Posterior cingulate gyrus (tissue), 11 donors: ENCODE measurements at regions not wholly inside any gene's neighbourhood (a gene's known extent, or its start where the extent isn't known, plus 50 kb on each side); places are given as distances from the start of the nearest gene placed in this dataset.
"Not testable (repeated sequence)": the region's sequence is repeated elsewhere in the genome, so short reads cannot be mapped to it uniquely, and the experiment has no call there.

ENCODE experiments used
- DNase-seq, 10 donors: peaks; one replicate each; pipeline versions ENCODE4 v3.0.0 to v3.0.0-alpha.2; 2020 to 2021; ENCODE audit warnings: mixed read lengths in 3 of 10
- intact Hi-C: fragments of 100-400 bp; cut with DNase I; formaldehyde crosslinking; loops from one replicate; pipeline ENCODE4 v1.15.1; 2023

DNA sequence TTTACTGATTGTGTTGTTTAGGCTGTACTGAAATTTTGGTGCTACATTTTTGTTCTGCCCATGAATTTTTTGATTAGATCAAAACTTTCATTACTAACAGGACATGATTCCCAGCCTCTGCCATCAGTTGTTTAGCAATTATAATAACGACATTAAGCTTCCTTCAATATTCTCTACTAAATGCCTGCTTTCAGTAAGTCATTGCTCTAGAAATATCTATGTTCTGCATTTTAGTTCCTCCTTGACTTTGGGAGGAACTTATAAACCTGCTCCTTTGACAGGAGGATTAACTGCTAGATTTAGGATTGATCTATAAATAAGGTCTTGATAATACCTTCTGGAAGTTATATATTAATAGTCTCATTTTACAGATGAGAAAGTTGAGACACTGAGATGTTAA is 269.1 kb downstream of the RAP2B start:
- intact Hi-C loops, result no loop called here

DNA sequence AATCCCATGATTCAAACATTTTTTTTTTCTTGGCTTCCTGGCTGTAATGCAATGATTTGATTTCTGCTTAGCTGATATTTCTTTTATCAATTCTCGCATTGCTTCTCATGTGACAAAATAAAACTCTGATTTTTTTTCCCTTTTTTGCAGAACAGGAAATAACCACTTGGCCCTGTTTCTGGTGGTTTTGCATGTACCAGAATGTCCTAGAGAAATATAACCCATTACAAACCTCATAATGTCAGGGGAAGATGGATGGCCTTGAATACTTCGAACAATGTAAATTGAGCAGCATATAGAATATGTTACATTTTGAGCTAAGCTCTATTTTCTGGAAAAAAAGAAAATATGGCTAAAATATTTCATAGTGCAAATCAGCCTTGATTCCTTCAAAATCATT is 275.6 kb downstream of the RAP2B start:
- no peak for DNase-seq
- intact Hi-C loops, result no loop called here

More for the DNA sequence above, 269.1 kb downstream of the RAP2B start:
- DNase-seq, result no peak

DNA sequence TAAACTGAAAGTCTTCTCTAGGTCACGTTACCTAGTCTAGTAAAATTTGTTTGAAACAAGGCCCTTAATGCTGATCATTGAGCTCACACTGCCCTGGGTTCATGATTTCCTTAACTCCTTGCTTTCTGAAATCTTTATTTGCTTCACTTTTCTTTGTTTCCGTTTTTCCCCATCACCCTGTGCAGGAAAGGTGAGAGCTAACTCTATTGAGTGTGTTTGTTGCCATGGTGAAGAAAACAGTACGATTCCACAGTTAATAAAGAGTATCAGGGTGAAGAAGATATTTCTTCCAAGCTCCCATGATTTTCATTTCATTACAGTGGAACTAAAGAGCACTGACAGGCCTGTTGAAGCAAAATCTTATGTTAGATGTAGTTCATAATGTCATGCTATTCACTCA is 276.2 kb downstream of the RAP2B start:
- no peak for DNase-seq
- intact Hi-C loops, result no loop called here

GRCh38 chr3:153439780-153440179 is 277.8 kb downstream of the RAP2B start:
- intact Hi-C loops, result no loop called here
- no peak for DNase-seq

DNA sequence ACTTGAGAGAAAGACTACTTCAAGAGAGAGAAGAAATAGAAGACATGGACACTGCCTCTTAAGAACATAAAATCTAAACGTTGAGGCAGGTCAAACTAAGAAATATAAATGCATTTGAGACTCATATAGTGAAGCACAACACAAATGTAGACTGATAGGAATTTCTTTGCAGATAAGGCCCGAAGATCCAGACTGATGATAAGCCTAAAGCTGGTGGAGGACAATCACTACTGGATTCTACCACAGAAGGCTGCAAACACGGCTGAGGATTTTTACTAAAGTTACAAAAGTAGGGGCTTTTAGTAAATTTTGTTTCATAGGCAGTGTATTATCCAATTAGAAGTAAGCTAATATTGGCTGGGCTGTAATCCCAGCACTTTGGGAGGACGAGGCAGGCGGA is 278.3 kb downstream of the RAP2B start:
- intact Hi-C loops, result no loop called here
- DNase-seq, result no peak

DNA sequence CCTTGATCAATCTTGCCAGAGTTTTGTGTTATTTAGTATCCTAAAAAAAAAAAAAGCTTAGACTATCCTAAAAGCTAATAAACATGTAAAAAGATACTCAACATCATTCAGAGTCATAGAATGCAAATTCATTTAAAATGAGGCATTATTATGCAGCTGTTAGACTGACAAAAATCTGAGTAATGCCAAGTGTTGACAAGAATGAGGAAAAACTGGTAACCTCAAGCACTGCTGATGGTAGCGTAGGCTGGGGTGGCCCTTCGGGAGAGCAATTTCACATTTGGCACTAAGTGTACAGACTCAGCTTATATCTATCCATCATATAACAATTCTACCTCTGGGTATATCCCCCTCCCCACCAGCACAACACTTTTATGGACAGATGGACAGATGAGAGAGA is 280.4 kb downstream of the RAP2B start:
- DNase-seq, result no peak
- intact Hi-C loops, result no loop called here

DNA sequence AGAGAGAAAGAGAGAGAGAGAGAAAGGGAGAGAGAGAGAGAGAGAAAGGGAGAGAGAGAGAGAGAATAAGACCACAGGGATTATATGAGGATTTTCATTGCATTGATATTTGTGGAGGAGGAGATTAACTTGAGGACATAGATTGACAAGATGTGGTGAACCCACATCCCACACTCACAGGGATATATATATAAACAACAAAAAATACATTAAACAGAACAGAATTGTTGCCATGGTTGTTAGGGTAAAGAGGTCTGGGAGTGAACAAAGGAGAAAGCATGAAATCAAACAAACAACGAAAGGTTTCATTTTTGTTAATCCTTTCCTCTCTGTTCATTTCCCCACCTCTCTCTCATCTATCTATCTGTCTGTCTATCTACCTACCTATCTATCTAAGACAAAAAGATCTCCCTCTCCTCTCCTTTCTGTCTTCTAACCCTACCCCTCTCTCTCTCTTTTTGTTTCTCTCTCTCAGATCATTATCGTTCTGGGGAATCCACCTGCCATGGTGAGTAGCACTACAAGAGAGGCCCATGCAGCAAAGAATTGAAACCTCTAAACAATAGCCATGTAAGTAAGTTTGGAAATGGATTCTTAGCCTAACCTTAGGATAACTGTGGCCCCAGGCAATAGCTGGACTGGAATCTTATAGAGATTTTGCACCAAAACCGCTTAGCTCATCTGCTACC is 280.9 kb downstream of the RAP2B start:
- intact Hi-C loops, result no loop called here
- no peak for DNase-seq

- intact Hi-C loops, result no loop called here
- DNase-seq, result no peak
Observed at GRCh38 chr3:153443961-153444360, 281.9 kb downstream of the RAP2B start.

GRCh38 chr3:153445817-153446216 is 283.8 kb downstream of the RAP2B start:
- intact Hi-C loops, result no loop called here
- DNase-seq, result no peak

DNA sequence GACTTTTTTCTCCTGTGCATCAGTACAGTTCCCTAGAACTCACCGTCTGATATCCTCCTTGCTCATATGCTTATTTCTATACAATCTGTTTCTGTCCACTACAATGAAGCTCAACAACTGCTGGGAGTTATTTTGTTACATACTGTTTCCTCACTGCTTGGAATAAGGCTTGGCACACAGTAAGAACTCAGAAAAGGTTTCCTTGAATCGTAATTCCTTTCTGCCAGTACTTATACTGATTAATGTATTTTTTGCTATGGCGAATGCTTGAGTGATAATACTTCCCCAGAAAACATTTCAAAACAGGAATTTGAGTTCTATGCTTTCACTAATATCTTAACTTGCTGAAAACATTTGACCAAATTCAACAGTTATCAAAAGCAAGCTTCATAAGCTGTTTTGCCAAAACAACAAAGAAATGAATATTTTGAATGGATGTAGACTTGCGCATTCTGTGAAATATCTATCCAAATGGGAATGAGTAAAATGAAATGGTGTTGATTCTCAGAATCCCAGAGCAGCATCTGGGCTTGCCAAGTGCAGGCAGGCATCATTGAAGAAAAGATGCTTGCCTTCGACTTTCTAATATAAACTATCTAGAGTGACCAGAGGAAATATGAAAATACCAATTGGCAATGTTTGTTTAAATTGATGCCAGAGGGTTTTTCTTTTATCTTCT is 286.3 kb downstream of the RAP2B start:
- no peak for DNase-seq
- intact Hi-C loops, result no loop called here

- no peak for DNase-seq
- intact Hi-C loops, result no loop called here
Observed at GRCh38 chr3:153456833-153457545, 295.0 kb downstream of the RAP2B start.

GRCh38 chr3:153458881-153459280 is 296.9 kb downstream of the RAP2B start:
- intact Hi-C loops, result no loop called here

GRCh38 chr3:153462545-153462944 is 300.5 kb downstream of the RAP2B start:
- intact Hi-C loops, result no loop called here
- DNase-seq, result no peak

More at GRCh38 chr3:153458881-153459280, 296.9 kb downstream of the RAP2B start:
- DNase-seq, result no peak

DNA sequence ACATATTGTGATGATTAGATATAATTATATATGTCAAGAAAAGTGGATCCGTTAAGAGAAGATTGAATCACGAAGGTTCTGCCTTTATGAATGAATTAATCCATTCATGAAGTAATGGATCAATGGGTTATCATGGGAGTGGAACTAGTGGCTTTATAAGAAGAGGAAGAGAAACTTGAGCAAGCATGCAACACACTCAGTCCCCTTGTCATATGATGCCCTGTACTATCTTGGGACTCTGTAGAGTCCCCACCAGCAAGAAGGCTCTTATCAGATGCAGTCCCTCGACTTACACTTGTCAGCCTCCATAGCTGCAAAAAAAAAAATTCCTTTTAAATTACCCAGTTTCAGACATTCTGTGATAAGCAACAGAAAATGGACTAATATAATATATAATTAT is 301.9 kb downstream of the RAP2B start:
- no peak for DNase-seq
- intact Hi-C loops, result no loop called here

- DNase-seq, result no peak
- intact Hi-C loops, result no loop called here
Observed at GRCh38 chr3:153469162-153469561, 307.1 kb downstream of the RAP2B start.

GRCh38 chr3:153484842-153485241 is 322.8 kb downstream of the RAP2B start:
- DNase-seq, result no peak
- intact Hi-C loops, result no loop called here

GRCh38 chr3:153495422-153495821 is 333.4 kb downstream of the RAP2B start:
- intact Hi-C loops, result no loop called here
- no peak for DNase-seq

GRCh38 chr3:153502682-153503081 is 340.7 kb downstream of the RAP2B start:
- no peak for DNase-seq

DNA sequence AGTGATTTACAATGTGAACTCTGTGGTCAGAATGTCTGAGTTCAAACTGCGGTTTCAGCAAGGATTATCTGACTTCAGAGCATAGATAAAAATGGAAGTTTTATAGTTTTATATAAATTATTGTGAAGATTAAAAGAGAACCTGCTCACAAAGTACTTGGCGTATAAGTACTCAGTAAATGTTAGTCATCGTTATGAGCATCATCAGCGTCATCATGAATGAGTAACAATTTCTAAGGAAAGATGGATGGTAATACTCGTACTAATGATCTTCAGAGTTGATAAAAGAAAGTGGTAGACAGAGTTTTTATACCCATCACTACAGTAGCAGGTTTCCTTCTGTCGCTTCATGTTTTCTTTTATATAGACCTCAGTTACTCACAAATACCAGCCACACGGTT is 341.8 kb downstream of the RAP2B start:
- no peak for DNase-seq
- intact Hi-C loops, result no loop called here

More at GRCh38 chr3:153502682-153503081, 340.7 kb downstream of the RAP2B start:
- intact Hi-C loops, result no loop called here

DNA sequence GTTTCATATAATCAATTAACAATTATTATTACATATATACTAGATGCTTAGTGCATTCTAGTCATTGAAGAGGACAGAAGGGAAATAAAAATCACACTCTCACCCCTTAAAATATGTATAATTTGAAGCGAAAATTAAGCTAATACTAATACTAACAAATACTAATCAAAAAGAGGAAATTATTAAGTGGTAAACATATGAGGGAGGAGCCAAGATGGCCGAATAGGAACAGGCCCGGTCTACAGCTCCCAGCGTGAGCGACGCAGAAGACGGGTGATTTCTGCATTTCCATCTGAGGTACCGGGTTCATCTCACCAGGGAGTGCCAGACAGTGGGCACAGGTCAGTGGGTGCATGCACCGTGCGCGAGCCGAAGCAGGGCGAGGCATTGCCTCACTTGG is 344.2 kb downstream of the RAP2B start:
- DNase-seq, intact Hi-C loops: not testable (repeated sequence)

GRCh38 chr3:153506686-153507085 is 344.7 kb downstream of the RAP2B start:
- intact Hi-C loops, DNase-seq: not testable (repeated sequence)

DNA sequence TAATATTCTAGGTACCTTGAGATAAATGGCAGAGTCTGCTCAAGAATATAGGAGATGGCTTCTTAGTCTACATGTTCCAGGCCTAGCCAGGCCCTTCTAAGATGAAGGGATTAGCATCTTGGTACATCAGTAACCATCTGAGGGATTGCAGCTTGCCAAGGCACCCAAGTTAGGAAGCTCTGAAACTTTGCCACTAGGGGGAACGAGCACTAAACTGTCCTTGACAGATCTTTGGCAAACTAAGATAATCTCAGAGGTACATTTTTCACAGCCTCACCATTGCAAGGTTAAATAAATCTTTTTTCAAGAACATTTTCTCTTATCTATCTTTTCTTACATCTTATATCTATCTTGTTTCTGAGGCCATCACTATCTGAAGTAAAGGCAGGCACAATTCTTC is 351.2 kb downstream of the RAP2B start:
- intact Hi-C loops, result no loop called here
- DNase-seq, result no peak
